NCI-H1105 (cell line): ENCODE measurements at regions not wholly inside any gene's neighbourhood (a gene's known extent, or its start where the extent isn't known, plus 50 kb on each side); places are given as distances from the start of the nearest gene placed in this dataset.

Source experiments
- DNase-seq: peaks from one replicate; lab custom pipeline; 2025; lab: John Stamatoyannopoulos, UW

DNA sequence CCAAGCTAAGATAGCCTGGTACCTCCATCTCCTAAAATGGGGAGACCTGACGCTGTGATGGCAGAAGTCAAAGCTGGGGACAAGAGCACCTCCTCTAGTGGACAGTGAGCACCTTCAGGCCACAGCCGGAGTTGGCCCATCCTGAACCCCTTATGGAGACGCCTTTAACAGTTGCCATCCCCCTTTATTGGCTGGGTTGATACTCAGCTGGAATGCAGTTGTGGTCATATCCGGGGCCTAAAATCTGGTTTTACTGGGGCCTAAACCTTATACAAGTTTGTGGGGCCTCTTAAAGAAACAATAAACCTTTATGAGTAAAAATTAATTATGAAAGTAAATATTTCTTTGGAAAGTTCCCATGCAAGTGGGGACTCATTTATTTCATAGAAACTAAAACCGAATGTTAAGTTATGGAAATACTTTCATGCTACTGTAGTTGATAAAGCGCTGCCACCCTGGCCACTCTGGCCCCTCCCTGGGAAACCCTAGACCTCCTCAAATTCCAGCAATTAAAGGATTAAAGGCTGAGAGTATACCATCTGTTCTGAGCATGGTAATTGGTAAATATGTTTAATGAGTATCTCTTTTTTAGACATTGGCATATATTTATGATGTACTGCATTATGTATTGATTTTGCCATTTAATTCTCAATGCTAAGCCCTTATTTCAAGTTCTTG is 95.1 kb upstream of the SASH1 start:
- no peak for DNase-seq

GRCh38 chr6:148249160-148249559 is 93.5 kb upstream of the SASH1 start:
- no peak for DNase-seq

- DNase-seq = no peak
Observed at GRCh38 chr6:148249679-148250375, 92.8 kb upstream of the SASH1 start.

GRCh38 chr6:148250975-148251685 is 91.5 kb upstream of the SASH1 start:
- no peak for DNase-seq

DNA sequence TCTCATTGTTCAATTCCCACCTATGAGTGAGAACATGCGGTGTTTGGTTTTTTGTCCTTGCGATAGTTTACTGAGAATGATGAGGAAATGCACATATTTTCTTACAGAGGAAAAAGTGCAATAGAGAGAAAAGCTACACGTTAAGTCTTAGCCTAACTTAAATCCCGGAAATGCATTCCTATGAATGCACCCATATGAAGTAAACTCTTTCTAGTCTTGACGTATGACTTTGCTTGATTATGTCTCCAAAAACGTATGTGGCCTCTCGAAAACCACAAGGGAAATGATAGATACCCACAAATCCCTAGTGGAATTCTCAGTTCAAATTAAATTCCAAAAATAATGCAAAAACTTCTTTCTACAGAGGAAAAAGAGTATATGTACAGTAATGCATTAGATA is 90.7 kb upstream of the SASH1 start:
- no peak for DNase-seq

GRCh38 chr6:148257810-148258209 is 84.8 kb upstream of the SASH1 start:
- no peak for DNase-seq

- DNase-seq = no peak
Observed at GRCh38 chr6:148258868-148259267, 83.8 kb upstream of the SASH1 start.

- no peak for DNase-seq
Observed at GRCh38 chr6:148261470-148261869, 81.2 kb upstream of the SASH1 start.

DNA sequence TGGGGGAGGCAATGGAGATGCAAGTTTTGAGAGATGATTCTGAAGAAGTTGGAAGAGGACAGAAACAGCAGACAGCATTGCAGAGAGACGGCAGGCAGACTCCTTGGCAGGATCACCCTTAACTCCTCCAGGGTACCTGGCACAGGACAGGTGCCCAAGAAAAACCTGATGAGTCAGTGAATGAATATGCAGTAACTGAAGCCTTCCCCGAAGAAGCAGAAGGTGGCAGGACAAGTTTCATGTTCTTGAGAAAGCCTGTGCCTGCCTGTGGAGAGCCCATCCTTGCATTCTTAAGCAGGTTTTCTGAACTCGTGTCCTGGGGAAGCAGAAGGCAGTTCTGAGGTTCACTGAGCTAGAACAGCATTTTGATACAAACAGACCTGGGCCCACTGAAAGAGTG is 79.6 kb upstream of the SASH1 start:
- no peak for DNase-seq

DNA sequence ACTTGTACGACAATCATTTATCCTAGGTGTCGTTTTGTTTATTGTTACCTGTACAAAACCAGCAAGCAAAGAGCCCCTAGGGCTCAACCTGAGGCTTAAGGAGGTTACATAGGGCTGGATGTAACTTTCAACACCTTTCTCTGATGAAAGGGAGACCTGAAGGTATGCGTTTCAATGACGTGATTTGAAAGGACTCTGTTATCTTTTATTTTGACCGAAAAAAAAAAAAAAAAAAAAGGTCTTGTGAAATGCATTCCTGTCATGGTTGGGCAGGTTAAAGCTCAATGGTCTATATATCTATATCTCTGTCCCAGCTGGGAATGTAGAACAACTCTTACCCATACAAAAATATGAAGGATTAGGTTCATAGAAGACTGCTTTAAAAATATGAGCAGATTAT is 78.7 kb upstream of the SASH1 start:
- no peak for DNase-seq

GRCh38 chr6:148265054-148265453 is 77.6 kb upstream of the SASH1 start:
- DNase-seq = no peak

- no peak for DNase-seq
Observed at GRCh38 chr6:148269386-148269785, 73.3 kb upstream of the SASH1 start.

GRCh38 chr6:148271711-148272439 is 70.8 kb upstream of the SASH1 start:
- no peak for DNase-seq

- no peak for DNase-seq
Observed at GRCh38 chr6:148272597-148272996, 70.0 kb upstream of the SASH1 start.

- DNase-seq = no peak
Observed at GRCh38 chr6:148273962-148274752, 68.5 kb upstream of the SASH1 start.

GRCh38 chr6:148274809-148275208 is 67.8 kb upstream of the SASH1 start:
- DNase-seq = no peak

DNA sequence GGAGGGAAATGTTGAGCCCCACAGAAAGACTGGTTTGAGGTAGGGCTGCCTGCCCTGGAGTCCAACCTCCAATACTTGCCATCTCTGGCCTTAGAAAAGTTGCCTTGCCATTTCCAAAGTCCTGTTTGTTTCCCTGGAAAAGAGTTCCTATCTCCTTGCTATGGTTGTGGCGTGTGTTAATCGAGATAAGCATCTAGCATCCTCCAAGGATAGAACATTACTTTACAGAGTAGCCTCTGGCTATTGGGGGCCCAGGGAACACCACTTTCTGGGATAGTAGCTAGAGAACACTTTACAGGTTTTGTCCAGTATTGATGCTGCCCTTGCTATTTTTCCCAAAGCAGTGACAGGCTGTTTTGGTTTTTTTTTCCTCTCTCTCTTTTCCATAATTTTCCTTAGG is 57.4 kb upstream of the SASH1 start:
- DNase-seq = no peak

- no peak for DNase-seq
Observed at GRCh38 chr6:148286563-148286962, 56.1 kb upstream of the SASH1 start.

GRCh38 chr6:148287623-148288333 is 54.9 kb upstream of the SASH1 start:
- DNase-seq = no peak

GRCh38 chr6:148288541-148288940 is 54.1 kb upstream of the SASH1 start:
- DNase-seq = no peak

- no peak for DNase-seq
Observed at GRCh38 chr6:148289153-148289552, 53.5 kb upstream of the SASH1 start.
